ENCODE measurements at regions not wholly inside any gene's neighbourhood (a gene's known extent, or its start where the extent isn't known, plus 50 kb on each side); places are given as distances from the start of the nearest gene placed in this dataset.
"Not testable (repeated sequence)": the region's sequence is repeated elsewhere in the genome, so short reads cannot be mapped to it uniquely, and the experiment has no call there.

DNA sequence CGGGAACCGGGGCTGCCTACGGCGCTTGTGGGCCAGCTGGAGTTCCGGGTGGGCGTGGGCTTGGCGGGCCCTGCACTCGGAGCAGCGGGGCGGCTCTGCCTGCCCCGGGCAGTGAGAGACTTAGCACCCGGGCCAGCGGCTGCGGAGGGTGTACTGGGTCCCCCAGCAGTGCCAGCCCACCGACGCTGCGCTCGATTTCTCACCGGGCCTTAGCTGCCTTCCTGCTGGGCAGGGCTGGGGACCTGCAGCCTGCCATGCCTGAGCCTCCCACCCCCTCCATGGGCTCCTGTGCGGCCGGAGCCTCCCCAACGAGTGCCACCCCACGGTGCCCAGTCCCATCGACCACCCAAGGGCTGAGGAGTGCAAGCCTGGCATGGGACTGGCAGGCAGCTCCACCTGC, 72.8 kb upstream of the SSBP2 start:
- DNase-seq = not testable (repeated sequence)

GRCh38 chr5:81820863-81821262, 70.0 kb upstream of the SSBP2 start:
- no peak for DNase-seq

GRCh38 chr5:81820318-81820636, 69.4 kb upstream of the SSBP2 start:
- no peak for DNase-seq

GRCh38 chr5:81819556-81820317, 68.8 kb upstream of the SSBP2 start:
- DNase-seq = no peak

DNA sequence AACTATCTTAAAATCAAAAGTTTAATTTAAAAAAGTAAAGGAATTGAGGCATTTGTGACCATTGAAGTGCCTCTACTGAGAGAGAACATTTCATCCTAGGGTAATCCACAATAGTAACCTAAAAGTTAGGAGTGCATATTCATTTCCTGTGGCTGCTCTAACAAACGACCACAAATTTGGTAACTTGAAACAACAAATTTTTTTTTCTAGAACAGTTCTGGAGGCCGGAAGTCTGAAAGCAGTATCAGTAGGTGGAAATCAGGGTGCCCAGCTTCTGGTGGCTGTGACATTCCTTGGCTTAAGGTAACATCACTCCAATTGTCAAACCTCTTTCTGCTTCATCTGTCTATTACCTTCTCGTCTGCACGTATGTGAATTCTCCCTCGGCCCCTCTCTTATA, 67.1 kb upstream of the SSBP2 start:
- no peak for DNase-seq

DNA sequence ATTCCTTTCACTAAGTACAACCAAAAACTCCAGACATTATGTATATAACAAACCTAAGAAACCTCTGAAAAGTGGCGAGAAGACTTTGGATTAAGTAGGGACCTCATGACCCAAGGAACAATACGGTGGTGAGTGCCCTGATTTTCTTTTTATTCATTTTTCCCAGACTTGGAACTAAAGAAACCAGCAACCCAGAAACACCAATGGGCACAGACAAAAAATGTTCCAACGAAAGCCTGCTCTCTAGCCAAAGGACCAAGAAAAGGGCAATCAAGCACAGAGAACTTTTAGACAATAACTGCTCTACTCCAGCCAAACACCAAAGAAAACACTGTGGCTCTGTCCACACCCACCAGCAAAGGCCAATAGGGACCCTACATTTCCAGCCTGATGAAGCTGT, 66.2 kb upstream of the SSBP2 start:
- no peak for DNase-seq

GRCh38 chr5:81815321-81815720, 64.4 kb upstream of the SSBP2 start:
- no peak for DNase-seq

GRCh38 chr5:81808106-81808505, 57.2 kb upstream of the SSBP2 start:
- no peak for DNase-seq

- no peak for DNase-seq
Observed at GRCh38 chr5:81805086-81805485, 54.2 kb upstream of the SSBP2 start.

DNA sequence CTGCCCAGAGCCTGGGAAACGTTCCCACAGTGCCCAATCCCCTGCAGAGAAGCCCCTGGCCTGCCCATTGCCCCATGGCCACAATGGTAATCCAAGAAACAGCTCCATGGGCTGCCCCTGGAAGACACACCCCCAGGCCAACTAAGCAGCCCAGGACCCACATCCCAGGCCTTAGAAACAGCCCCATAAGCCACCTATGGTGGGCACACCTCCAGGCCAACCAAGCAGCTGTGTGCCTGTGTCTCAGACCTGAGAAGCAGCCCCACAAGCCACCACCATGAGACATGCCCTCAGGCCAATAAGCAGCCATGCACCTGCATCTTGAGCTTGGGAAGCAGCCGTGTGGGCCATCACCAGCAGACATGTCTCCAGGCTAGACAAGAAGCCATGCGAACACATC, 52.9 kb upstream of the SSBP2 start:
- no peak for DNase-seq

DNA sequence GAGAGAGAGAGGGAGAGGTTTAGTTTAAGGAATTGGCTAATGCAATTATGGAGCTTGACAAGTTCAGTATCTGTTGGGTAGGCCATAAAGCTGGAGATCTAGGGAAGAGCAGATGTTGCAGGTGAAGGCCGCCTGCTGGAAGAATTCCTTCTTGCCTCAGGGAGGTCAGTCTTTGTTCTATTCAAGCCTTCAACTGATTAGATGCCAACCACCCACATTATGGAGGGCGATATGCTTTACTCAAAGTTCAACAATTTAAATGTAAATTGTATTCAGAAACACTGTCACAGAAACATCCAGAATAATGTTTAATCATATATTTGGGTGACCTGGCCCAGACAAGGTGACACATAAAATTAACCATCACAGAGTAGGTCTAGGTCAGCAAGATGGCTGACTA, 51.7 kb upstream of the SSBP2 start:
- DNase-seq = no peak

DNA sequence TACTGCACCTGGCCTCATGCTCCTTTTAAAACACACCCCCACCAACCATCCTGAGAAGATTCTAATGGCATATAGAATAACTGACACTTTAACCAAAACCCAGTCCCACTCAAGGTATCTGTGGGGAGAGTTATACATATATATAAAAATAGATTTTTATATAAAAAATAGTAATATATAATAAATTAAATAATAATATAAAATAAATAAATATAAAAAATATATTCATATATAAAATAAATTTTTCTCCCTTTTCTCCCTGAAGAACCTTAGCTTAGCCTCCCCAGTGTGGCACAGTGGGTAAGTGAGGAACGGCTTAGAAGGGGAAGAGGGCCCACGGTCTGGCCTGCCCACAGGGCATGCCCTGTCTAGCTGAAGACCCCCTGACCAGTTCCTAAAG, 51.1 kb upstream of the SSBP2 start:
- no peak for DNase-seq

DNA sequence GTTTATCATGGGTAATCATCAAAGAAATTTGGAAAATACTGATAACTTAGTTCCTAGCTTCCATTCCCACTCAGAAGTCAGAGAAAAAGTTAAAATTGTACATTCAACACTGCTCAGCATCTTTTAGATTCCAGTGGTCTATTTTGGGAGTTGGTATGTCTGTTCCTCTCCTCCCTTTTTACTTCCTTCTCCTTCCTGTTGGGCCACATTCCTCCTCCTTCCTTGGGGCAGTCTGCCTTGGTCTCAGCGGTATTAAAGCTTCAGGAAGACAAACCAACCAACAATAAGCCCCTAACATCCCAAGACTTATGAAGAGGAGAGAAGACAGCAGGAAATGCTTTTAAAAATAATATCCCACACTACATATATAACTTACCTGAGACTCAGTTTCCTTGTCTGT, 49.9 kb upstream of the SSBP2 start:
- DNase-seq = no peak

All from stimulated activated CD4-positive, alpha-beta T cell treated with anti-CD3 and anti-CD28 coated beads, Interleukin-12 subunit alpha, Interleukin-12 subunit beta, amount 100 ng/mL, for 4 hours (primary cell).